COLO668 (cell line): ENCODE measurements at regions not wholly inside any gene's neighbourhood (a gene's known extent, or its start where the extent isn't known, plus 50 kb on each side); places are given as distances from the start of the nearest gene placed in this dataset.
A peak's percentile ranks its signal among the peaks of the same experiment; 100 is the strongest.
"Not testable (repeated sequence)": the region's sequence is repeated elsewhere in the genome, so short reads cannot be mapped to it uniquely, and the experiment has no call there.

ENCODE experiments used
- DNase-seq: peaks from one replicate; lab custom pipeline; 2025; ENCODE audit not compliant: unreplicated experiment; lab: John Stamatoyannopoulos, UW

- peak; percentile 35 for DNase-seq
These were observed 299.7 kb downstream of the DLEU7 start for GRCh38 chr13:50543782-50544181.

- no peak for DNase-seq
These were observed 299.3 kb downstream of the DLEU7 start for GRCh38 chr13:50544211-50544610.

GRCh38 chr13:50547175-50547574 is 296.3 kb downstream of the DLEU7 start:
- not testable (repeated sequence) for DNase-seq

- no peak for DNase-seq
These were observed 294.9 kb downstream of the DLEU7 start for GRCh38 chr13:50548586-50548985.

- DNase-seq = no peak
These were observed 294.1 kb downstream of the DLEU7 start for GRCh38 chr13:50549221-50549942.

- no peak for DNase-seq
These were observed 293.3 kb downstream of the DLEU7 start for GRCh38 chr13:50550151-50550550.

GRCh38 chr13:50552424-50552966 is 291.0 kb downstream of the DLEU7 start:
- no peak for DNase-seq

GRCh38 chr13:50561739-50562138 is 281.8 kb downstream of the DLEU7 start:
- no peak for DNase-seq

GRCh38 chr13:50566646-50567045 is 276.8 kb downstream of the DLEU7 start:
- DNase-seq = no peak

GRCh38 chr13:50572129-50572528 is 271.4 kb downstream of the DLEU7 start:
- DNase-seq = no peak

GRCh38 chr13:50573066-50573465 is 270.4 kb downstream of the DLEU7 start:
- DNase-seq = no peak

GRCh38 chr13:50574731-50575130 is 268.8 kb downstream of the DLEU7 start:
- DNase-seq = no peak

- no peak for DNase-seq
These were observed 268.4 kb downstream of the DLEU7 start for GRCh38 chr13:50575138-50575537.

- DNase-seq = peak; percentile 99
These were observed 267.3 kb downstream of the DLEU7 start for GRCh38 chr13:50576156-50576555.

- DNase-seq = no peak
These were observed 265.7 kb downstream of the DLEU7 start for GRCh38 chr13:50577806-50578205.

GRCh38 chr13:50580684-50581305 is 262.7 kb downstream of the DLEU7 start:
- no peak for DNase-seq

GRCh38 chr13:50581586-50582196 is 261.8 kb downstream of the DLEU7 start:
- no peak for DNase-seq

- no peak for DNase-seq
These were observed 258.5 kb downstream of the DLEU7 start for GRCh38 chr13:50584856-50585580.

- no peak for DNase-seq
These were observed 257.6 kb downstream of the DLEU7 start for GRCh38 chr13:50585674-50586413.

- DNase-seq = no peak
These were observed 256.9 kb downstream of the DLEU7 start for GRCh38 chr13:50586414-50587083.
